GM19455 (cell line): ENCODE measurements at regions not wholly inside any gene's neighbourhood (a gene's known extent, or its start where the extent isn't known, plus 50 kb on each side); places are given as distances from the start of the nearest gene placed in this dataset.

Experiments used
- ATAC-seq: cut with Tn5 transposase; IDR thresholded peaks from one replicate; pipeline ENCODE4 v1.9.1; 2021; ENCODE audit not compliant: unreplicated experiment

DNA sequence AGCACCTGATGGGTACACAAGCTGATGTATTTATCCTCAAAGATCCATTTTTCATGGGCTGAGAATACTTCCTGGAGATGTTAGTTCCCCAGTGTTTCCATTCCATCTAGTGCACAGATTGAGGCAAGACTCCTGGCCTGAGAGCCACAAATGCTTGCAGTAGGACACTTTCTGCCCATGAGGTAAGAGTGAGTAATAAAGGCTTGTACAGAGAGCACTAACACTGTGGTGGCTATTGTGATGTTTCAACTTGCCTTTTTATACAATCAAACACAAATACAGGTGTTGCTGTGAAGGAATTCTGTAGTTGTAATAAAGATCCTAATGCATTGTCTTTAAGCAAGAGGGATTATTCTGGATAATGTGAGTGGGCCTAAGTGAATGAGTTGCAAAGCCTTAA lies 186.1 kb upstream of the ADAMTS5 start:
- no peak for ATAC-seq

DNA sequence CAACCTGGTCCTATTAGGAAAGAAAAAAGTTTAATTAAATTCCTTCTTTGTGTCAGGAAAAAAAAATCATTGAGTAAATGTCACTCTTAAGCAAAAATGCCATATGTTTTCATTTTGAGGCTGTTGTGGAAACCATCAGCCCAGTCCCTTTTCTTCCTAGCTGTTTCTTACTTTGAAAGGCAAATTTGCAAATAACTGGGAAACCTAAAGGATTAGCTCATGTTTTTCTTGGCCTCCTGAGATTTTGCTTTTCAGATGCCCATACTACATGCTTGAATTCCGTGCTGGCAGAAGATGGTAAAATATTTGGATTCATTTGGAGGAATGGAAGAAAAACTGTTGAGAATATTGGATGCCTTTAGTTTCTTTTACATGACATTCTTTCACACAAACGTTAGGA lies 182.1 kb upstream of the ADAMTS5 start:
- ATAC-seq: no peak

DNA sequence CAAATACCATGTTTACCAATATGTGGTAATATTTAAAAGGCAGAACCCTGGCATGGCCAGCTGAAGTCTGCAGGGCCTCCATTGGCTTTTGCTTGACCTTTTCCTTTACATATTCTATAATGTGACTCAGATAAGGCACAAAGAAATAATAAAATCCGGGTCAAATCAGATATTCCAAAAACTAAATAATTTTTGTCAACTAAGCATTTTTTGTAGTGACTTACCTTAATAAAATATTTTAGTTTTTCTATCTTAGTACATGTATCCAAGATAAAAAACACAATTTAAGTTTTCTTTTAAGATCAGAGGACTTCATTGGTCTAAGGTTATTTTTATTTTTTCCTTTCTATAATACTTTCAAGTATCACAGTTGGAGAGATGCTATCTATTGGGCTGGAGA lies 179.4 kb upstream of the ADAMTS5 start:
- no peak for ATAC-seq

DNA sequence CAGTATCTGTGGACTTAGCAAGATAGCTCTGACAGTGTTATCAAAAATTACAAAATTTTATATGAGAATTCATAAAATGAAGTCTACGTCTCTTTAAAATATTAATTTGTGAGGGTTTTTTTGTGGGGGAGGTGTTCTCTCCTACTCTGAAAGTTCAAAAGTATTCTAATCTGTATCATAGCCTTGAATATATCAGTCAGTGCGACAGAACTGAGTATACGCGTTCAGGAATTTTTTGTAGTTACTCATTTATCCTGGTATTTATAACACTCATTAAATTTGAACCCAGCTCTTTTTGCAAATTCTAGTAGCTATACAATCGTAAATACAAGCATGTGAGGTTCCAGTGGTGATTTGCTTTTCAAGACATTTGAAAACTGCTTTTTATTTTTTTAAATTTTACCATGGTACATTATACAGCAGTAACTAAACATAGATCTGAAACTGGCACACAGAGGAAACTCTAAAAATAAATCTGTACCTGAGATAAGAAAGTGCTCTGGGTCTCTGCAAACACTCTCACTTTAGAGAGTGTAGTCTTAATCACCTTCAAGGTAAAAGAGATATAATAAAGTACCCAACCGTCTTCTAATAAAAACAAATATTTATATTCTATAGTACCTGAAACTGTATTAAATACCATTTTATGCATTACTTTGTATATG lies 178.4 kb upstream of the ADAMTS5 start:
- no peak for ATAC-seq

DNA sequence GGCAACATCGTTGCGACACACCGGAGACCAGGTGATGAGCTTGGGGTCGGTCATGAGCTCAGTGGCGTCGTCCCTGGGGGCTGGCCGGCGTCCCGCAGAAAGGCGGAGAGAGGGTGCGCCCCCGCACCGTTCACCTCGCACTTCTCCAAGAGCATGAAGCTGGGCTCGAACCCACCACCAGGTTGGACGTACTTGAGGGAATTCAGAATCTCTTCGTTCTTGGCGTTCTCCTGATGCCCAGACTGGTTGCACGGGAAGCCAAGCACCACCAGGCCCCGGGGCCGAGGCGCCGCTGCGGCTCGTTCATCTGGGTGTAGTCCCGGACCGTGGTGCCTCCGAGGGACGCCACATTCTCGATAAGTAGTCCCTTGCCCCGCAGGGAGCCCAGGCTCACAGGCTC lies 176.6 kb upstream of the ADAMTS5 start:
- no peak for ATAC-seq

DNA sequence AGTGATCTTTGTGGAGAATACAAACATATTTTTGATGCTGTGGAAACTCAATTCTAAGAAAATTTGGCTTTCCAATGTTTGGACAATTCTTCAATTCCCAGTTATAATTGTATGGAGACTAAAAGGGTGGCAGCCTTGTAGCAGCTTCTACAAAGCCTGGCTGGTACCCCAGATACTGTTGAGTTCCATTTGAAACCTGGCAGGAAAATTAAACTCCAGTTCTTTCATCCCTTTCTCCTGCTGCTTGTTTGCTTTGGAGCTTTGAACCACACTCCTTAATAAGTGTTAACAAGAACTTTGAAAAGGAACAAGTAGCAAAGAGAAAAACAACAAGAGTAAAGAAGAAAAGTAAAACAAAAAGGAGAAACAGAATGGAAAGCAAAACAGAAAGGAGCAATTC lies 172.6 kb upstream of the ADAMTS5 start:
- ATAC-seq: no peak

DNA sequence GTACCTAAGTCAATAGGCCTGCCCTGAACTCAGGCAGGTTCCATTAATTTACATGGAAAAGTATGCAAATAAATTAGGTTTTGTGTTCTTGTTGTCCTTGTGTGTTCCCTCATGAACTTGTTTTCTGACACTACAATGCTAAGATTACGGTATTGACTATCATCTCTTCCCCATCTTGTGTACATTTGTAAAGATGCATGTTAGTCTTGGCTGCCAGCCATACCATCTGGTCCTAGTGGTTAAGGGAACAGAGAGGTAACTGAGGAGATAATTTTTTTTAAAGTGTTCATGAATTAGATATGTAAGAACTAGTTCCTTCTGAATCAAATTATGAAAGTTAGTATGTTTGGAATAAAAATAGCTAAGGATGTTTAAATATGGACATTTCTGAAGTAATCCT lies 167.6 kb upstream of the ADAMTS5 start:
- ATAC-seq: no peak

DNA sequence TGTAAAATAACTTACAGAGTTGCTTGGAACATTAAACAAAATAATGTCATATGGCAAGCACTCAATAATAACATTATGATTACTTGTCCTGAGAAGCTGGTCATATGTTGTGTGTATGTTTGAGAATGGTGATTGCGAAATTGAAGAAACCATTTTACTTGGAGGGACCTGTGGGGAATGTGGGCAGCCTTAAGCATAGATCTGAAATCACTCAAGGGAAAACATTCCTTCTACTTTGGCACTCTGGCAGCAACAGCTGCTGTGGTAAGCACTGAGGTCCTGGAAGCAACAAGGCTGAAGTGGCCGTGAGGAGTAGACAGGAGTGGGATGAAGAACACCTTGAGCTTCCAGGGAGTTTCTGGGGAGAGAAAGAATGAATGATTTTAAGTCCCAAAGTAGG lies 165.4 kb upstream of the ADAMTS5 start:
- ATAC-seq: no peak

DNA sequence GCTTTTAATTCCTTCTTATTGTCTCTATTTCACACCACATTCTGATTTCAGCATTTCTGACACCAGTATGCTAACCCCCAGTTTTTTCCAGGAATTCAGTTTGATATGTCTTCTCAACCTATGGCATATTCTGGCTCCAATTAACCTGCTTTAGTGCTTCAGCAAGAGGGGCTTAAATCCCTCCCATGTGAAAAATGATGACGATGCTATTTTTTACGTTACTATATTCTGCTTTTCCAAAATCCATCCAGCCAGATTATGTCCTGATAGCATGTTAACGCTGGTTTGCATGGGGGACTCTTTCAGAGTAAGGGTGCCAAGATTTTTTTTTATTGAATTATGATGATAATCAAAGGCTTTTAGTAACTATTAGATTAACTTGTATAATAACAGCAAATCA lies 163.3 kb upstream of the ADAMTS5 start:
- ATAC-seq: no peak

DNA sequence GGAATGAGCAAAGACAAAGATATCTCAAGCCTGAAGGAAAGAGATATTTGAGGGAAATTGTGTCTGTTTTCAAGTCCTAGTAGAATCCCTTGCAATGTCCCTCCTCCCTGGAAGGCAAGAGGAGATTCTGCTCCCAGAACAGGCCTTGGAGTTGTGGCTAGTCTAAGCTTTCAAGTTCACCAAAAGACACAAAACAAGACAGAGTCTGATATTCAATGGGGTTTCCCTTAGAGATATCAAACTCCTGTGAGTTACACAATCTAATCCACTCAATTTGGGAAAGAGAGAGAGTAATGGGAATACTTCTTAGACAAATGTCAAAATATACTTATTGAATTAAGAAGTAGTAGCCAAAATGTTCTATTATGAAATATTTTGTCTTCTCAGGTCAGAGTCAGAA lies 162.8 kb upstream of the ADAMTS5 start:
- ATAC-seq: no peak

DNA sequence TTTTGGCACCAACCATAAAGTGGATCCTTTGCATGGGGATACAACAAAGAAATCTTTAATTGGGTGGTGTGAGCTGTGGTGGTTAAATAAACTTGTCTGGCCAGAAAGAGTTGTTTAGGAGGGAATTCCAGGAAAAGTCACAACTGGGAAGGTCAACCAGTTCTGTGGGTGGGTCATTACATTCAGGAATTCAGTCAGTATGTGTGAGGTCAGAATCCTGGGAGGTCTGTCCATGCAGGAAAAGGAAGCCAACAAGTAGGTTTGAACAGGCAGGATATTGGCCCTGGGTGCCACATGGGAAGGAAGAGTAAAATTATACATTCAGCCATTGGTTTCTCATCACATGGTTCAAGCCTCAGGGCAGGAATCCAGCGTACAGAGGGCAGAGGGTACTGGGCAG lies 162.3 kb upstream of the ADAMTS5 start:
- no peak for ATAC-seq

DNA sequence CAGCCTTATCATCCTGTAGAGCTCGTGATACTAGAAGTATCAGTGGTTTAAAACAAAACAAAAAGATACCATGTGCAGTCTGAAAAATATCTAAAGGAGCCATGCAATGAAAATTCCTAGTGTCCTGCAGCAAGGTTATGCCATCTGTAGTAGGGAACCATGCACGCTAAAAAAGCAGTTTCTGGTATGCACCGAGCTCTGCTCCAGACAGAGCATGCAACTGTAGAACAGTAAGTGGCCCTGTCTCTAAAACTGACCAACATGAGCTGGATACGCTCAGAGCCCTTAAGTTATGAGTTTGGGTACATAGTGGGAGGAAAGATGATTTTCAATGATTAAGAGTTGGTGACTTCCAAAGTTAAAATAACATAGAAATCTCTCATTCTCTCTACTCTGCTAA lies 159.3 kb upstream of the ADAMTS5 start:
- ATAC-seq: no peak

DNA sequence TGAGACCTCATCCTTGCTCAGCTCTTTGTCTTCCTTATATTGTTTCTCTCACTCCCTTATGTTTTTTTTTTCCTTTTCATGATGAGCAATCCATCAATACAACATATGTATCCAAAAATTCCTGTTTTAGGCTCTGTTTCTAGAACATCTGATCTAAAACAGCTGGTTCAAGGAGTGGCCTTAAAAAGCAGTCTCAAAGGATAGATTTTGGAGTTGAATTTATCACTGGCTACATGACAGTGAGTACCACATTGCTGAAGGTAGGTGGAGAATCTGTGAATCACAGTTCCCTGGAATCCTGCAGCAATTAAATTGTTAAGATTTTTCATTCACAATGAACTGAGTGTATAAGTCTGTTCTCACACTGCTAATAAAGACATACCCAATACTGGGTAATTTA lies 155.8 kb upstream of the ADAMTS5 start:
- ATAC-seq: no peak

DNA sequence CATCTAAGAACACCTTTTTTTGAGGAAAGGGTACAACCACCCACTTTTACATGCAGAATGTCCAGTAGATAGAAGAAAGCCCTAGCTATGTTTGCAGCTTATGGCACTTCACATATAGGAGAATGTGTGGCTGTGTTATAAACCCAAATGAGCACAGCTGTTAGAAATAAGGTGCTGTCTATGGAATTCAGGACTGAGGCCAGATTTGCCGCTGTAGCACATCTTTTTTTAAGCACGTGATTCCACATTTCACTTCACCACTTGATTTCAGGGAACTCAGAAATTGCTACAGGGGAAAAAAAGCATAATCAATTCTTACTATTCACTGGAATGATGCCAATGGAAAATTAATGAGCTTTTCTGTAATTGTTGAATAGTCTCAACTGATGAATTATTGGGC lies 147.2 kb upstream of the ADAMTS5 start:
- ATAC-seq: no peak

DNA sequence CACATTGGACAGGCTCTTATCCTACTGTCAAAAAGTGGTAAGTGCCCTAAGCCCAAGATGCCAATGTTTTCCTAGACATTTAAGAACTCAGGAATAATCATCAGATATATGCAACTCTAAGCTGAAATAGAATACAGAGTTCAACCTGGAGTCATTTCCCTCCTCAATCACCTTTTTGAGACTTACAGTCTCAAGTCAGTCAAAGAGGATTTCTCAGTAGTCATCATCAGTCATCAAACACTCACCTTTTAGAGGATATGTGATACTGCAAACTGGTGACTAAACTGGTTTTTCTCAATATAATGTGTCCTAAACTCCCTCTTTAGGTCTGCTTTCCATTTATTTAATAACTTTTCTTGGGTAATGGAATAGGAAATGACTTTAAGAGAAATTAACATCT lies 145.3 kb upstream of the ADAMTS5 start:
- ATAC-seq: no peak

DNA sequence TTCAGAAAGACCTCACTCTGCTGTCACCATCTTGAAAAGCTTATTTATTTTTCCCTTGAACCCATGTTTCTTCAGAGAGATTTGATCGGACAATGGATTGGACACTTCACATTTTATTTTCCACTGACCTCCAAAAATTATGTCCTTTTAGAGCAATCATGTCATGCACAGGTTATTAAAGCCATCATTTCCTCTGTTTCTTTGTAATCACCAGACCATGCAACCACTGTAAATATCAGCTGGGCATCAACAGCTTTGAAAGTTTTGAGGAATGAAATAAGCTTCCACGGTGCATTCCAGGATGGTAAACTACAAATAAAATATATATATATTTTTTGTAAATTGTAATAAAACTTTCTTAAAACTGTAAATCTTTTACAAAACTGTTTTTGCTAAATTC lies 144.1 kb upstream of the ADAMTS5 start:
- ATAC-seq: no peak

DNA sequence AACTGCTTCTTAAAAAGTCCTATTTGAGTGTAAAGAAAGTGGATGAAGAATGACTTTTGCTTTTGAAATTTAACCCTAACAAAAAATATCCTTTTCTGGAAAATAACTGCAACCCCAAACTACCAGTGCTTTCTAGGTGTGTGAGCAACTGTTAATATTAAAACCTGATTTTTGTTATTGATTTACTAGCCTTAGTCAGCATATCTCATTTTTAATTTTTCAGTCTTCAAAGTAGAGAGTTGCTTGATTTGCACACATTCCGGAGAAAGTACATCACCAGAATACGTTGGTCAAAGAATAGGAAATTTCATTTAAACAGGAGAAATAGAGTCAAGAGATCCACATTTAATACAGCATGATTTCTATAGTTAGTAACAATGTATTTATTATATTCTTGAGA lies 141.8 kb upstream of the ADAMTS5 start:
- ATAC-seq: no peak

DNA sequence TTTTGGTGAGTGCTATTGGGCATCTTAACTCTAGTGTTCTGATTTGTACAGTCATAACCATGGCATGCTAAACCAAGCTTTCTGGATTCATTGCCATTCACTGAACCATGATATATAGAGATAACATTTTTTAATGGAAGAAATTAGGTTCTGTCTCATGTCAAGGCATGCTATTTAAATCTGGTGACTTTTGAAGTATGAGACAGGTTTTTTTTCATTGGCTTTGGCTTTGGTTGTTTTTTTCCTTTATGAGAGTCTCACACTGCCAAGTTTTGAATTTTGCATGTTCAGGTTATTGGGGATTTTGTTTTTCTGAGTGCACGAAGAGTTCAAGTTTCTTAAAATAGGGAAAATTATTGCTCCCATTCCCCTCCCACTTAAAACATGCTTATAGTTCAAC lies 141.3 kb upstream of the ADAMTS5 start:
- no peak for ATAC-seq

DNA sequence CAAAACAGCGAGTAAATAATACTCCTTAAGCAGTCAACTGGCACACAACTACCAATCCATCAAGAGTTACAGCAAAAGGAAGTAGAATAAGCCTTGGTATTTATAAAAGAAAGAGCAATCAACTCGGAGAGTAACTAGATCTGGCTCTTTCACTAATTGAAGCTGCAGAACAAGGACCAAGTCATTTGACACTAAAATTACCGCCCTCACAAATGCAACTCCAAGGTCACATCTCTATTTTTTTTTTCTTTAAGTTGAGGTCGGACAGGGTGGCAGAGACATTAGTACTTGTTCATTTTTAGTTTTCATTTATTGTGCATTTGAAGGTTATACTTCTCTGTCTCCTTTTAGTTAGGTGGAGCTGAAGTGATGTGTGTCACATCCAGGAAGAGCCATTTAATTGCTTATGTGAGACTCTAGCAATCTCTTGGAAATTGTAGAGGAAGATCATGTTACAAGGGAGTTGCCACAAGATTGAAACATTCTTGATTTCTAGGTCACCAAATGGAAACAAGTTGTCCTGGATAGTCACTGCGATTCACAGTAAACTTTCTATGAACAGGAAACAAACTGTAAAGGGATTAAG lies 138.1 kb upstream of the ADAMTS5 start:
- ATAC-seq: no peak

DNA sequence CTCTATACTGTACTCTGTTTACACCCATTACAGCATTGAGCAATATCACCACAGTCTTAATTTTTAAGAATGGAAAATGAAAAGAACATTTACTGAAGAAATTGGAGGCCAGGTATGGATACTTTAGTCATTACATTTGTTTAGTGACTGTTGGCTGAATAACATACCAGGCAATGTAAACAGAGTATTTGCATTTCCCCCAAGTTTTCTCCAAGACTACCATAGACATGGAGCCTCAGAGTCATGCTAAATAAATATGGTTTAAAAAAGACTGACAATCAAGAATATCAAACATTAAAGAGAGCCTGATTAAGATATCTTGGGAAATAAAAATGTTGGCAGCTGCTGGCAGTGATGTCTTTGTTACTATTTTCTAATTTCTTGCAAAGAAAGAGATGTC lies 136.9 kb upstream of the ADAMTS5 start:
- ATAC-seq: no peak

DNA sequence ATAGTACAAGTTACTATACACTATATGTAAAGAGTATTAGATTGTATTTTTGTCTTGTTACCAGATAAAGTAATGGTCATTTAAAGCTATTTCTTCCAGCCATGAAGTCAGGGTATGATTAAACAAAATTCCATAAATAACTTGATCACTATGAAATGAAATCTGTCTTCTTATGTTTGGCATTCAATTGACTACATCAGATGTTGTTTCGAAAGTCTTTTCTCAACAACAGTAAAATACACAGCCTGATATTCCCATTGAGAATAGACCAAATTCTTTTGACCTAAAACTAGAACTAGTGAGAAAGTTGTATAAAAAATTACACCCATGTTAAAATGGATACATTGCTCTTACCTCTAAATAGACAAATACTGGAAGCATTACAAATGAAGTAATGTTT lies 134.6 kb upstream of the ADAMTS5 start:
- ATAC-seq: no peak

DNA sequence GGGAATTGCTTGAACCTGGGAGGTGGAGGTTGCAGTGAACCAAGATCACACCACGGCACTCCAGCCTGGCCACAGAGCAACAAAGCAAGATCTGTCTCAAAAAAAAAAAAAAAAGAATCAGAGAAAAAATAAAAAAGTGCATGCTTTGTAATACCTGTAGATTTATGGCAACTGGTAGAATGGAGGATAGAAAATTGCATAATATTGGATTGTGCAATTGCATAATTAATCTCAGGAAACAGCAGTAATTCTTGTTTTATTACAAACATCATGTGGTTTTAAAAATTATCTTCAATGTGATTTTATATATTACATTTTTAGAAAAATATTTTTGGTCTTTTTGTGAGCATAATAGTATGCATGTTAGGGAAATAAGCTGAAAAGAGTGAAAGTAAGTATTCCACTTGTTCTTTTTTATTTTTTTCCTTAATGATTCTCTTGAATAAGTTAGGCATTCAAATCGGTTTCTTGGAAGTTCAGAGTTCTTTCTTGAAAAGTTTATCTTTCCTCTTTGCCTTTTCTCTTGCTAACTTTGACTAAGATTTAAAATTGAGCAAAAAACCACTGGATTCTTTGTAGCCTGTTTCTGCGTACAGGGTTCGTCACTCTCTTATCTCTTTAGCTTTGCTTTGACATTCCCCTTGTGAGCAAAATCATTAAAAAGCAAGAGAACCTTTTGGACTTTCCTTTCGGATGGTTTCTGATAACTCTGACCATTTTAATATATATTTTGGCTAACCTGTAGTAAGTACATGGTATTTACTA lies 127.5 kb upstream of the ADAMTS5 start:
- no peak for ATAC-seq

DNA sequence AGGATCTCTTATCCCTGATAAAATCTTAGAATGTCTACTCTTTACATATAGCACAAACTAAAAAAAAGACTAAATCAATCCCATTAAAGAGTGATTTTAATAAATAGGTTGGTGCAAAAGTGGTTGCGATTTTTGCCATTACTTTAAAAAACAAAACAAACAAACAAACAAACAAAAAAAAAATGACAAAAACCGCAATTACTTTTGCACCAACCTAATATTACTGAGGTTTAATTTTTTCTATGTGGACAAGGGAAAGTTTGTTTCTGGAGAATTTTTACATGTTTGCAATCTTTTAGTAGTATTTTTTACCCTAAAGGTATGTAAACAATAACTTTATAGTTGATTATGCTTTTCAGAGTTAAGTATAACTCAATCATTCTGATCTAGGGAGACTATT lies 119.7 kb upstream of the ADAMTS5 start:
- no peak for ATAC-seq
